ENCODE measurements at regions not wholly inside any gene's neighbourhood (a gene's known extent, or its start where the extent isn't known, plus 50 kb on each side); places are given as distances from the start of the nearest gene placed in this dataset.
"Not testable (repeated sequence)": the region's sequence is repeated elsewhere in the genome, so short reads cannot be mapped to it uniquely, and the experiment has no call there.

DNA sequence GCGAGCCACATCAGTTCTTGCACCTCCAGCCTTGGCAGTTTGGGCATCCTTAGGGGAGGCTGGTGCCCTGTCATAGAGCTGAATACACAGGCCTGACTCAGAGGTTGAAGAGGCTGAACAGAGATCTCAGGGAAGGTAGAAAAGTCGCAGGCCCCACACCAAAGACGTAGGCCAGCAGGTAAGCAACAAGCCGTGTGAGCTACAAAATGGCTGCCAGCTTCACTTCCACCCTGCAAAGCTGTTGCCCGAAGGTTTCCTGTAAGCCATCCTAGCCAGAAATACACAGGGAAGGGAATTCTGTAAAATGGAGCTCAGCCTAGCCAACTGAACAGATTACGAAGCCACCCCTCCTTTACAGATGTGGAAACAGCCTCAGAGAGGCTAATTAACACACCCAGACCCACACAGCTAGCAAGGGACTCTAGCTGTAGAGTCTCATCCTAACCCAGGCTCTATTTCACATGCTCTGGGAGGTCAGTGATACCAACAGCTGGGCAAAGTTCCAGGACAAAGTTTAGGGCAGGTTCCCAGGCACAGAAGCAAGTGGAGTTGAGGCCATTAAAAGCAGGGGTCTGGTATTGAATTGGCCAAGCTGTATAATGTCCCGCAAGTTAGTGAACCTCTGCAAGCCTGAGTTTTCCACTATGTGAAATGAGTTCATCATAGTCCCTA lies 66.3 kb upstream of the RASGRF1 start:
- no peak for DNase-seq (ENCODE audit: low read depth)

DNA sequence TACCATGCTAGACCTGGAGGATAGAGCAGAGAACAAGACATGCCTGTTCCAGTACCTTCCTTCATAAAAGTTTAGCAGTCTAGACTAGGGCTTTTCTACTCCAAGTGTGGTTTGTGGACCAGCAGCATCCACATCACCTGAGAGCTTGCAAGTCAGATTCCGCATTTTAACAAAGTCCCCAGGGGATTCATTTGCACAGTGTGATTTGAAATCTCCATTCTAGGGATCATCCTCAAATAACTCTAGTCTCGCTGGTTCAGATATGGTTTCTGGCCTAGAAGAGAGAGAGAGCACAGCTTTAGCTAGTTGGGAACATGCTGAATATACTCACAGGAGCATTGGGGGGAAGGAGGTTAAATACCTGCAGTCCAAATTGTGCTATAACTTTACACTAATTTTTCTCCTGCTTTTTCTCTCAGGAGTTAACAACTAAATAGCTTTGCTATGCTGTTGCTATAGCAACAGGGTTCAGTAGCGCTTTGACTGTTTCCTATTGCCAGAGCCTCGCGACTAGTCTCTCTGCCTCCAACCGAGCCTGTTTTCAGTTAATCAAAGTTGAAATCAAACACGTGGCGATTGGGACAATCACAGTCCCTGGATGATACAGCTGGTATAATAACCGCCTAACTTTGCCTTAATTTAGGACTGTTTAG lies 64.0 kb upstream of the RASGRF1 start:
- DNase-seq (ENCODE audit: low read depth) = no peak

DNA sequence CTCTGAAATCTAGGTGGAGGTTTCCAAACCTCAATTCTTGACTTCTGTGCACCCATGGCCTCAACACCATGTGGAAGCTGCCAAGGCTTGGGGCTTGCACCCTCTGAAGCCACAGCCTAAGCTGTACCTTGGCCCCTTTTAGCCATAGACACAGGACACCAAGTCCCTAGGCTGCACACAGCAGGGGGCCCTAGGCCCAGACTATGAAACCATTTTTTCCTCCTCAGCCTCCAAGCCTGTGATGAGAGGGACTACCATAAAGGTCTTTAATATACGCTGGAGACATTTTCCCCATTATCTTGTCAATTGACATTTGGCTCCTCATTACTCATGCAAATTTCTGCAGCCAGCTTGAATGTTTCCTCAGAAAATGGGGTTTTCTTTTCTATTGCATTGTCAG lies 53.7 kb upstream of the RASGRF1 start:
- not testable (repeated sequence) for DNase-seq (ENCODE audit: low read depth)

DNA sequence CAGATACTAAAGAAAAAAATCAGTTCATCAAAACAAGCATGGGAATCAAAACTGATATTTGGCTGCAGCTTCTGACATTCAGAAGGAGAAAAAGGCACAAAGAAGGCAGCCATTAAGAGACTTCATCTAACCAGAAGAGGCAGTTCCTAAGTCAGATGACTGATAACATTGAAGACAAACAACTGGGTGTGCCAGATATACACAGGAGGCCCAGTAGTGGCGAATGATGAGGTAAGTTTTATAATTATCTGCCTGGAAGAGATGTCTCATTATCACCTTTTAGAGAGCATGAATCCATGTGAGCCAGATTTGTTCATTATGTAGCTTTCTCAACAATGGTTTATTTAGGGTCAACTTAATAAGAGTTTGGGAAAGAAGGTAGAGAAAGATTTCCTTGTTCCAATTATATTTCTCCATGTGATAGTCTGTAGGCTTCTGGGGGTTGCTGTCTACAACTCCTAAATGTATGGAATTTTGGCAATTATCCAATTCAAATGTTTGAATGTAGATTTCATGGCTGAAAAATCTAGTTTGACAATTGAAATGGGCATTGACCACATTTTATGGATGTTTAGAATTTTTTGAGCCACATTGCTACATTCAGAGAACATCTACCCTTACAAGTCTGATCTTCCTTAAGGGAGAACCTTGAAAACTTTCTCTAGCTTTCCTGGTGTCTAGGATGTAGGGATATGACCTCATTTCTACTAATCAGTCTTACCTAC lies 50.4 kb upstream of the RASGRF1 start:
- no peak for DNase-seq (ENCODE audit: low read depth)
